Kidney (tissue), 13 donors: ENCODE measurements at regions not wholly inside any gene's neighbourhood (a gene's known extent, or its start where the extent isn't known, plus 50 kb on each side); places are given as distances from the start of the nearest gene placed in this dataset.
A peak's percentile ranks its signal among the peaks of the same experiment; 100 is the strongest.

Experiments
- DNase-seq, 5 donors: peaks; one replicate each; pipeline ENCODE4 v3.0.0-alpha.2; 2013 to 2020
- FAIRE-seq: peaks from 2 replicates; lab custom pipeline; 2012; peaks lifted over from hg19 to GRCh38; lab: Jason Lieb, UNC
- H3K27ac ChIP-seq, 2 donors: one replicate each; pipeline ENCODE4 v1.7.0; 2013; ENCODE audit warnings: low read depth in 2 of 2, low read length in 2 of 2, inconsistent platforms in 1 of 2
- H3K27me3 ChIP-seq: one replicate; pipeline ENCODE4 v1.7.1; 2013; ENCODE audit warnings: low read length, inconsistent platforms; ENCODE audit not compliant: control insufficient read depth, insufficient read depth
- H3K36me3 ChIP-seq, 3 donors: one replicate each; pipeline versions ENCODE4 v1.7.0 to v1.7.1; 2013; ENCODE audit warnings: low read length in 3 of 3, control low read depth in 1 of 3, inconsistent platforms in 1 of 3; ENCODE audit not compliant: insufficient read depth in 3 of 3, control insufficient read depth in 2 of 3
- H3K4me1 ChIP-seq, 3 donors: one replicate each; pipeline versions ENCODE4 v1.7.0 to v1.7.1; 2013; ENCODE audit warnings: low read length in 3 of 3, inconsistent platforms in 1 of 3, low read depth in 1 of 3; ENCODE audit not compliant: control insufficient read depth in 2 of 3, insufficient read depth in 2 of 3
- H3K4me3 ChIP-seq, 3 donors: one replicate each; pipeline versions ENCODE4 v1.7.0 to v1.8.1; 2013; ENCODE audit warnings: low read length in 3 of 3, control low read depth in 1 of 3, inconsistent platforms in 1 of 3
- H3K9ac ChIP-seq, 3 donors: one replicate each; pipeline versions ENCODE4 v1.7.0 to v1.7.1; 2013; ENCODE audit warnings: low read length in 3 of 3, control low read depth in 1 of 3, inconsistent platforms in 1 of 3
- H3K9me3 ChIP-seq, 3 donors: one replicate each; pipeline versions ENCODE4 v1.7.0 to v1.7.1; 2013; ENCODE audit warnings: low read length in 3 of 3, control low read depth in 1 of 3, inconsistent platforms in 1 of 3; ENCODE audit not compliant: control insufficient read depth in 2 of 3, insufficient read depth in 1 of 3
- intact Hi-C: fragments of 100-400 bp; cut with DNase I; formaldehyde crosslinking; loops from one replicate; pipeline ENCODE4 v1.11.1; 2022
- TF ChIP-seq, protein P1 (sequence below): IDR thresholded peaks from 3 replicates; pipeline ENCODE4 v1.5.1; 2012; ENCODE audit warnings: mild to moderate bottlenecking, moderate library complexity, borderline replicate concordance; ENCODE audit not compliant: insufficient read depth; ENCODE audit errors: extremely low read depth
- donor health status: control.
- donor health status: control.
- donor health status: control.
- donor health status: control.
- donor health status: control.
- donor health status: DM: yes; HTN: yes; CAD: no.
- donor health status: Normal renal cell carcinoma (clear cell type).

GRCh38 chr2:8593243-8593642, 88.6 kb upstream of the ID2 start:
- DNase-seq (no peak), FAIRE-seq (no peak)
- Histone ChIP-seq H3K36me3 (no peaks in the 10 kb centered on the region), H3K9me3 (no peaks in the 10 kb centered on the region), H3K4me1 (no peaks in the 10 kb centered on the region), H3K9ac (no peak overlapping the region), H3K27ac (no peak overlapping the region), H3K4me3 (no peak overlapping the region), H3K27me3 (no peaks in the 10 kb centered on the region)
- TF ChIP-seq, protein P1, sequence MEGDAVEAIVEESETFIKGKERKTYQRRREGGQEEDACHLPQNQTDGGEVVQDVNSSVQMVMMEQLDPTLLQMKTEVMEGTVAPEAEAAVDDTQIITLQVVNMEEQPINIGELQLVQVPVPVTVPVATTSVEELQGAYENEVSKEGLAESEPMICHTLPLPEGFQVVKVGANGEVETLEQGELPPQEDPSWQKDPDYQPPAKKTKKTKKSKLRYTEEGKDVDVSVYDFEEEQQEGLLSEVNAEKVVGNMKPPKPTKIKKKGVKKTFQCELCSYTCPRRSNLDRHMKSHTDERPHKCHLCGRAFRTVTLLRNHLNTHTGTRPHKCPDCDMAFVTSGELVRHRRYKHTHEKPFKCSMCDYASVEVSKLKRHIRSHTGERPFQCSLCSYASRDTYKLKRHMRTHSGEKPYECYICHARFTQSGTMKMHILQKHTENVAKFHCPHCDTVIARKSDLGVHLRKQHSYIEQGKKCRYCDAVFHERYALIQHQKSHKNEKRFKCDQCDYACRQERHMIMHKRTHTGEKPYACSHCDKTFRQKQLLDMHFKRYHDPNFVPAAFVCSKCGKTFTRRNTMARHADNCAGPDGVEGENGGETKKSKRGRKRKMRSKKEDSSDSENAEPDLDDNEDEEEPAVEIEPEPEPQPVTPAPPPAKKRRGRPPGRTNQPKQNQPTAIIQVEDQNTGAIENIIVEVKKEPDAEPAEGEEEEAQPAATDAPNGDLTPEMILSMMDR = no peak
- intact Hi-C loops = no loop called here

DNA sequence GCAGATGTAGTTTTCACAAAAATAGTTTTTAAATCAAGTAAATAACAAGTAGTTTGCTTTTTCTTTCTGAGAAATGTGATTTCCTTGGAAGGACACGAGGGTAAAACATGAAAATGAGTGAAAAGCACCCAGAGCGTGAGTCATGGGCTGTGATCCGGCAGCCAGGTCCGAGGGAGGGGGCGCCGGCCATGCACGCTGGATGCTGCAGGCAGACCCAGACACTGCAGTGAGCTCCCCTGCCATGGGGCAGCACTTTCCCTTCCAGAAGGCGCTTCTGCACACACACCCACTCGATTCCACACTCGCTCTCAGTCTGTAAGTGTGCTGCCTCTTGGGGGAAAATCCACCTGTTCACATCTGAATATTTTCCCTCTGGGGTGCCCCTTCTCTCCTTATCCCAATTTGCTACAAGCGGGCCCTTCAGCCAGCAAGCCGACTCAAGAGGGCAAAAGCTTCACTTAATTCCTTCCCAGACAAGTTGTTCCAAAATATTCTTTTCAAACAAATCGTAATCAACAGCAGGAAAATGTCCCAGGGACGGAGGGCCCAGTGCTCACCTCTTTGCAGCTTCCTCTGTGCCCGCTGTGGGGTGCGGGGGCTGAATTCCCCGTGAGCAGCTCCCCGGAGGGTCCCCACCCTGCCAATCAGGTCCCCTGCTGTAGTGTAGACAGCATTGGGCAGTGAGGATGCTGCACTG, 87.0 kb upstream of the ID2 start:
- Histone ChIP-seq H3K9ac (no peak overlapping the region), H3K27me3 (no peaks in the 10 kb centered on the region), H3K4me3 (no peak overlapping the region), H3K36me3 (no peaks in the 10 kb centered on the region), H3K9me3 (no peaks in the 10 kb centered on the region), H3K4me1 (no peaks in the 10 kb centered on the region), H3K27ac (no peak overlapping the region)
- TF ChIP-seq, protein P1 = no peak
- peak in 1 of 5 donors; percentile 50 for DNase-seq
- intact Hi-C loops = no loop called here
- FAIRE-seq = no peak

GRCh38 chr2:8595428-8595805, 86.4 kb upstream of the ID2 start:
- no peak overlapping the region for H3K27ac ChIP-seq
- DNase-seq (peak in 1 of 5 donors; percentile 36), FAIRE-seq (no peak)
- intact Hi-C loops = no loop called here
- no peak overlapping the region for H3K4me3 ChIP-seq
- TF ChIP-seq, protein P1 = no peak
- H3K4me1 ChIP-seq = no peaks in the 10 kb centered on the region
- H3K27me3 ChIP-seq = no peaks in the 10 kb centered on the region
- no peak overlapping the region for H3K9ac ChIP-seq
- no peaks in the 10 kb centered on the region for H3K9me3 ChIP-seq
- H3K36me3 ChIP-seq = no peaks in the 10 kb centered on the region
